GM21360 (cell line): ENCODE measurements at regions not wholly inside any gene's neighbourhood (a gene's known extent, or its start where the extent isn't known, plus 50 kb on each side); places are given as distances from the start of the nearest gene placed in this dataset.

Experiments used
- ATAC-seq: cut with Tn5 transposase; IDR thresholded peaks from one replicate; pipeline ENCODE4 v1.9.1; 2021; ENCODE audit warnings: mild to moderate bottlenecking, moderate library complexity; ENCODE audit not compliant: unreplicated experiment

- ATAC-seq = no peak
Observed at GRCh38 chr18:34077599-34077998, 147.1 kb downstream of the NOL4 start.

DNA sequence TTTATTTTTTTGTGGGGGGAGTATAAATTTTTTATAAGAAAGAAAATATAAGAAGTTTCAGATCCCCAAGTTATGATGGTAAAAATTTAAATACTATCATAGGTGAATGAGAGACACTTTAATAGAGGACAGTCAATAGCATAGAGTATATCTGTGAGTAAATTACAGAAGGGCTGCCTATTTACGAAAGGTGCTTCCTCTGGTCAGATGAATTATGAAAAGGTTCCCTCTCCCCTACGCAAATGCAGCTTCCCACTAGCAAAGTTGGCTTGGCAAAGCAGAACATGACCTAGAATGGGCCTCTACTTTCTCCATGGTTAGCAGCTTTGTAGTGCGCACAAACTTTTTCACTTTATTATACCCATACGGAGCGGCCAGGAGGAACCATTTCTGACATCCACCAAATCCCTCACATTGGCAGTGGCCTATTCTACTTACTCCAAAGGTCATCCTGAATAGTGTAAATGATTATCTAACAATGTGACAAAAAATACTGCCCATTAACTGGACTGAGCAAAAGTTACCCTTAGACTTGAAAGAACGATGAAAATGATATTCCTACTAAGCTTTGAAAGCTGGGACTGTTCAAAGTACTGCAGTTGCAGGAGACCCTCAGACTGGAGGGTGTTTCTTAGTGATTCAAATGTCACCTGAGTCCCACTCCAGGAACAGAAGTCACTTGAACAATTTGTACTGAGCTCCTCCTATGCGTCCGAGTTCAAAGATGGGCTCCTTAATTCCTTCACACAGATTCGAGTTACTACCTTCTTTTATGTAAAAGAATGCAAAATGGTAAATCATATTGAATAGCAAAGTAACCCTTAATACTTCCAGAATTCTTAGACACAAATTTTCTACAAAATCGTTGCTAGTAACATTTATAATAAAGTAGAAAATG is 148.5 kb downstream of the NOL4 start:
- no peak for ATAC-seq

DNA sequence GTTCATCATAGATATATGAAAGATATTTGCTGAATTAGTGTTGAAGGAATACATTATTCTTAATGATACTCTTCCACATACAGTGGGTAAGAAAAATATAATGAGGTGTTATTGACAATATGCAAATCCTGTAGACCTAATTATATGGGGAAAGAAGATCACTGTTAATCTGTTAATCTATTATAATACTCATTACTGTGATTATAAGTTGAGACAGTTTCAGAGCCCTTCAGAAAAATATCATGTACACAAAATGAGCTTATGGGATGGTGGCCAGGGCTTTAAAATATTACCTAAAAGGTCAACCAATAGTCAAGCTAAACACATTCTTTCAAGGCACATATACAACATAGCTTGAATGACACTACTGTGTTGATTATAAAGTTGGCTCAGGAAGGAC is 163.5 kb downstream of the NOL4 start:
- no peak for ATAC-seq

DNA sequence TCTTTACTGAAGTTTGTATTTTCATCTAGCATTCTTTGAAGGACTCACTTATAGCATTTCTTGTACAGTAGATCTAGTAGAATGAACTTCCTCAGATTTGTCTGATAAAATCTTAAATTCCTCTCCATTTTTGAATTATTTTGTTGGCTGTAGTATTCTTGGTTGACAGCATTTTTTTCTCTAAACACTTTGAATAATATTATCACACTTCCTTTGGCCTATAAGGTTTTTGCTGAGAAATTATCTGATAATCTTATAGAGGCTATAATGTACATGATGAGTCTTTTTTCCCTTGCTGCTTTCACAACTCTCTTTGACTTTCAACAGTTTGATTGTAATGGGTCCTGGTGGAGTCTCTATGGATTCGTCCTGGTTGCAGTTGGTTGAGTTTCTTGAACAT is 169.5 kb downstream of the NOL4 start:
- ATAC-seq = no peak

DNA sequence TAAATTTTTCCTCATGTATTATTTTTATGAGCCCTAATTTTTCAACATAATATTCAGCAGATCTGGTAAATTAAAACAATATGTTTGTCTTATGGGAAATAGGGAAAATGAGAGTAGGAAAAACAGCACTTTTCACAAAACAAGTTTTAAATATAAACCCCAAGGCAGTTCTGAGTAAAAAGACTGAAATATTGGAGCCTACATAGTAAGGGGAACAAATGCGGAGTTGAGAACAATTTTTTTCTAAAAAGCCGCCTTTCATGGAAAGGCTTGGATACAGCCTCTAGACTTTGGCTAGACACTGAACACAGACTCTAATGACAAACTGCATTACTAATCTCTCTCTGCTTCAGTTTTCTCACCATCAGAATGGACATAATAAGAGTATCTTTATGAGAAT is 174.1 kb downstream of the NOL4 start:
- no peak for ATAC-seq

DNA sequence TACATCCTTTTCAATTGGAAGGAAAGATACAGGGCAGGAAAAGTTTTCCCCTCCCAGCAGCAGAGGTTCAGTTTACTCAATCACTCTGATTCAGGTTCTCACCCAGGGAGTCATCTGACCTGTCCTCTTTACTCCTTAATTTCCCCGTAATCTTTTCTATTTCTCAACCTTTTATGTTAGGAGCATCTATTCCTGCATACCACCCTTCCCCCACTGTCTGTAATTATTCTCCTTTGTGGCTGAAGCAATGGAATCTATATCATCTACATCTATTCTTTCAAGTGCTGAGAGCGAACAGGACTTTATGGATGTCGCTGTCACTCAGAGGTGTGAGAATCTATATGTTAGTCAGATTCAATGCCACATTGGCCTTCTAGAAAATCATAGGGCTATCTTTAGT is 175.2 kb downstream of the NOL4 start:
- no peak for ATAC-seq

GRCh38 chr18:34048423-34048822 is 176.3 kb downstream of the NOL4 start:
- ATAC-seq = no peak

GRCh38 chr18:34042423-34043146 is 182.1 kb downstream of the NOL4 start:
- ATAC-seq = no peak

GRCh38 chr18:34039611-34040010 is 185.1 kb downstream of the NOL4 start:
- ATAC-seq = no peak

GRCh38 chr18:34039201-34039600 is 185.5 kb downstream of the NOL4 start:
- ATAC-seq = no peak

DNA sequence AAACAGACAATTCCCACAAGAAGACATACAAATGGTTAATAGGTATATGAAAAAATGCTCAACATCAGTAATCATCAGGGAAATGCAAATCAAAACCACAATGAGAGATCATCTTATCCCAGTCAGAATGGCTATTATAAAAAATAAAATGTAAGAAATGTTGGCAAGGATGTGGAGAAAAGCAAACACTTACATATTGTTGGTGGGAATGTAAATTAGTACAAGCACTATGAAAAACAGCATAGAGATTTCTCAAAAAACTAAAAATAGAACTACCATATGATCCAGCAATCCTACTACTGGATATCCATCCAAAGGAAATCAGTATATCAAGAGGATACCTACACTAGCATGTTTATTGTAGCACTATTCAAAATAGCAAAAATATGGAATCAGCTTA is 186.6 kb downstream of the NOL4 start:
- ATAC-seq = no peak

GRCh38 chr18:34033968-34034367 is 190.7 kb downstream of the NOL4 start:
- no peak for ATAC-seq

DNA sequence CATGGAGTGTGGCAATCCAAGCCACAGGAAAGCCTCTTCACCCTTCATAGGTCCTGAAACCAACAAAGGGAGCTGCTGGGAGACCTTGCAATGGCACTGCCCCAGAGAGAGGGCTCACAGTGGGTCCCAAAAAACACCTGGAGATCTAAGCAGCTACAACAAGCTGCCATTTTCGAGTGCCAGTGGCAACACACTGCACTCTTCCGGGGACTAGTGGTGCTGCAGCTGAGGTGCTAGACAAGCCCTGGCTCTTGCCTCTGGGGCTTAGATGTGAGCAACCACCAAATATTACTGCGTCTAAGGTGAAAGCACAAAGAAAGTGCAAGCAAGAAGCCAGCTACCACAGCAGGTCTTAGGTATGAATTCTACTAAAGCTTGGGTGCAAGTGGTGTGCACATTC is 192.9 kb downstream of the NOL4 start:
- ATAC-seq = no peak

- no peak for ATAC-seq
Observed at GRCh38 chr18:34028324-34028723, 196.4 kb downstream of the NOL4 start.

- ATAC-seq = no peak
Observed at GRCh38 chr18:34025191-34025801, 199.4 kb downstream of the NOL4 start.

- no peak for ATAC-seq
Observed at GRCh38 chr18:34023471-34023870, 201.2 kb downstream of the NOL4 start.

DNA sequence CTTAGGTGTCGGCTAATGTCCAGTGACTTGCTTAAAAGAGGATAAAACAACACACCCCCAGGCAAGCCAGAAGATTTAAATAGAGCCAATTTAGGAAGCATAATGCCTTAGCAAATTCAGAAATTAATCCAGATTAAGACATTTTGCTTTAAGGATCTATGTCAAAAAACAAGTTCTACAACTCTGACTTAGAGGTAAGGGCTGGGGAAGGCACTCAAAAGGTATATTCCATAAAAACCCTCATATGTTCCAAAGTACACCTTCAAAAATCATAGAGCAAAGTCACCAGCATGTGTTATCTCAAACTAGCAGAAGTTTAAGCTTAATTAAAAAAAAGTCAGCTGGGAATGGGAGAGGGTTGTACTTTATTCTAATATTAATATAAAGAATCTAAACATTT is 206.4 kb downstream of the NOL4 start:
- ATAC-seq = no peak

DNA sequence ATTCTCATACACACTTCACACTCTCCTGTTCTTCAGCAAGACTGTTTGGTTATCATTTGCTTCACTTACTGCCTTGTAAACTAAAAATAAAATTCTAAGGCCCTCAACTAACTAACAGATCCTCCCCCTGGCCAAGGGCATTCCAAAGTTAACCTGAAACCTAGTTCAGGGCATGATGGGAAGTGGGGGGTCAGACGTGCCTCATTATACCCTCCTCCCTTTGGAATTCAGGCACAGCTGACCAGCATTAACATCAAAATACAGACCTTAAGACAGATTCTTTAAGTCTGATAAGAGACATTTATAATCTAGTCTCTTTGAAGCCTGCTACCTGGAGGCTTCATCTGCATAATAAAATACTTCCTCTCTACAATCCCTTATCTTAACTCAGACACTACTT is 221.0 kb downstream of the NOL4 start:
- no peak for ATAC-seq

DNA sequence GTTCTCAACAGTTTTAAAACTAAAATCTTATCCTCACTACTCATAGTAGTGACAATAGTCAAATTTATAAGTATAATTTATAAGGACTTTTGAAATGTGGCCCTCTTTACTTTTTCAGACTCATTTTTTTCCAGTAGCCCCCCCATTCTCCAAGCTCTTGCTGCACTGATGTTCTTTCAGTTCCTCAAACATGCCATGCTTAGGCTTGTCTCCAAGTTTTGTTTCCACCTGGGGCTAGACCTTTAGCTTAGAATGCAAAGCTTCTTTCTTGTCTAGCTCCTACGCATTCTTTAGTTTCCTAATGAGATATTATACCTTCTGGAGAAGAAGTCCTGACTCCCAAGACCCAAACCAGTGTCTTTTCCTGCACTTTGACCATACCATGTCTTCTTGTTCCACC is 222.6 kb downstream of the NOL4 start:
- no peak for ATAC-seq

GRCh38 chr18:34001376-34001775 is 223.3 kb downstream of the NOL4 start:
- ATAC-seq = no peak

DNA sequence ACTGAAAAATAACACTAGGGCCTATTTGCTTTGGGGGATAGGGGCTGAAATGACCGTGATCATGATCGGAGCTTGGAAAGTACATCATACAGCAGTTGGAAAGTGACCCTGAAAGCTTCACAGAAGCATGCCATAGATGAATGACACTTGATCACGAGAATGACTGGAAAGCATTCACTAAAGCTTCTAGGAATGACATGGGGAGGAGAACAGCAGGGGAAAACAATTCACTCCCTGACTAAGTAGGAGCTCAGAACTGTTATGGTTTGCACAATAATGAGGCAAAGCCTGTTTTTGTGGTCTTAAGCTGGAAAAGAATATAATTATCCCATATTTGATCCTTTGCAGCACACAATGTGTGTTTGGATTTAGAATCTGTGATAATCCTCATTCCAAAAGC is 237.5 kb downstream of the NOL4 start:
- no peak for ATAC-seq

DNA sequence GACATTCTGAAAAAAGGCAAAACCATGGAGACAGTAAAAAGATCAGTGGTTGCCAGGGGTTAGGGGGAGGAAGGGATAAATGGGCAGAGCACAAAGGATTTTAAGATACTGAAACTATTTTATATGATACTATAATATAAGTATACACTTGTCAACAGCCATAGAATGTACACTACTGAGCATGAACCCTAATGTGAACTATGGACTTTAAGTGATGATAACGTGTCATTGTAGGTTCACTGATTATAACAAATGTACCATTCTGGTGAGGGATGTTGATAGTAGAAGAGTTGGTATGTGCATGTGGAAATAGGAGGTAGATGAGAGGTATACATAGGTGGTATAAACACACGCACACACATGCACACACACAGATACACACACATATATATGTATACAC is 241.6 kb downstream of the NOL4 start:
- ATAC-seq = no peak
